Glomerular visceral epithelial cell (primary cell): ENCODE measurements at regions not wholly inside any gene's neighbourhood (a gene's known extent, or its start where the extent isn't known, plus 50 kb on each side); places are given as distances from the start of the nearest gene placed in this dataset.
A peak's percentile ranks its signal among the peaks of the same experiment; 100 is the strongest.
"Not testable (repeated sequence)": the region's sequence is repeated elsewhere in the genome, so short reads cannot be mapped to it uniquely, and the experiment has no call there.

ENCODE experiments used
- DNase-seq: peaks from one replicate; pipeline ENCODE4 v3.0.0-alpha.2; 2016; ENCODE audit errors: extremely low spot score

GRCh38 chr13:83485101-83485500 is 397.2 kb downstream of the SLITRK1 start:
- DNase-seq = no peak

GRCh38 chr13:83471011-83471410 is 411.3 kb downstream of the SLITRK1 start:
- DNase-seq = no peak

- no peak for DNase-seq
Observed at GRCh38 chr13:83470133-83470797, 412.0 kb downstream of the SLITRK1 start.

GRCh38 chr13:83453723-83454122 is 428.6 kb downstream of the SLITRK1 start:
- no peak for DNase-seq

GRCh38 chr13:83453300-83453699 is 429.0 kb downstream of the SLITRK1 start:
- DNase-seq = no peak

- no peak for DNase-seq
Observed at GRCh38 chr13:83452292-83452950, 429.9 kb downstream of the SLITRK1 start.

GRCh38 chr13:83450591-83450990 is 431.7 kb downstream of the SLITRK1 start:
- no peak for DNase-seq

- DNase-seq = peak; percentile 16
Observed at GRCh38 chr13:83449668-83450395, 432.4 kb downstream of the SLITRK1 start.

- DNase-seq = no peak
Observed at GRCh38 chr13:83440465-83440864, 441.8 kb downstream of the SLITRK1 start.

- not testable (repeated sequence) for DNase-seq
Observed at GRCh38 chr13:83439464-83439863, 442.8 kb downstream of the SLITRK1 start.

- DNase-seq = no peak
Observed at GRCh38 chr13:83423861-83424260, 458.4 kb downstream of the SLITRK1 start.

- DNase-seq = no peak
Observed at GRCh38 chr13:83423381-83423780, 458.9 kb downstream of the SLITRK1 start.

- DNase-seq = no peak
Observed at GRCh38 chr13:83414393-83414792, 467.9 kb downstream of the SLITRK1 start.

- DNase-seq = no peak
Observed at GRCh38 chr13:83386609-83387008, 495.7 kb downstream of the SLITRK1 start.

- DNase-seq = no peak
Observed at GRCh38 chr13:83378908-83379307, 503.4 kb downstream of the SLITRK1 start.

- no peak for DNase-seq
Observed at GRCh38 chr13:83377491-83377890, 504.8 kb downstream of the SLITRK1 start.

- no peak for DNase-seq
Observed at GRCh38 chr13:83372786-83373185, 509.5 kb downstream of the SLITRK1 start.

- DNase-seq = no peak
Observed at GRCh38 chr13:83365723-83366122, 516.6 kb downstream of the SLITRK1 start.

GRCh38 chr13:83355041-83355440 is 527.2 kb downstream of the SLITRK1 start:
- no peak for DNase-seq

- no peak for DNase-seq
Observed at GRCh38 chr13:83352391-83352790, 529.9 kb downstream of the SLITRK1 start.

GRCh38 chr13:83350569-83350968 is 531.7 kb downstream of the SLITRK1 start:
- DNase-seq = no peak

- no peak for DNase-seq
Observed at GRCh38 chr13:83344518-83344917, 537.8 kb downstream of the SLITRK1 start.

- DNase-seq = no peak
Observed at GRCh38 chr13:83340170-83340569, 542.1 kb downstream of the SLITRK1 start.
